ENCODE measurements at regions not wholly inside any gene's neighbourhood (a gene's known extent, or its start where the extent isn't known, plus 50 kb on each side); places are given as distances from the start of the nearest gene placed in this dataset.

DNA sequence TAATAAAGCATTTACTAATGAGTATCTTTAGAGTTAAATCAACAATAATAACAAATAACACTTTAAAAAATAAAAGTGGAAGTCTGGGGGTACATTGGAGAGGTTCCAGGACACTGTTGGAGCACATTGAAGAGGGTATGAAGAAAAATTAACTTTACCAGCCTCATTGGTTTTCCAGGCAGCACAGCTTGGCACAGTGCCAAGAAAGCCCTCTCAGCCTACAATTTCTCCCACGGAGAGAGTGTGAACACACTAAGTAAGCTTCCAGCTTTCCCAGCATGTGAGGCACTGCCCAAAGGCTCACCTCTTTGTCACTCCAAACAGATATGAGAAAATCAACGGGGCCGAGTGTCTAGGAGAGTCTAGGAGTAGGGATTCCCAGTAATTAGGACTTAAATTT lies 1912.8 kb upstream of the NUDT12 start:
- TF ChIP-seq, protein P1, sequence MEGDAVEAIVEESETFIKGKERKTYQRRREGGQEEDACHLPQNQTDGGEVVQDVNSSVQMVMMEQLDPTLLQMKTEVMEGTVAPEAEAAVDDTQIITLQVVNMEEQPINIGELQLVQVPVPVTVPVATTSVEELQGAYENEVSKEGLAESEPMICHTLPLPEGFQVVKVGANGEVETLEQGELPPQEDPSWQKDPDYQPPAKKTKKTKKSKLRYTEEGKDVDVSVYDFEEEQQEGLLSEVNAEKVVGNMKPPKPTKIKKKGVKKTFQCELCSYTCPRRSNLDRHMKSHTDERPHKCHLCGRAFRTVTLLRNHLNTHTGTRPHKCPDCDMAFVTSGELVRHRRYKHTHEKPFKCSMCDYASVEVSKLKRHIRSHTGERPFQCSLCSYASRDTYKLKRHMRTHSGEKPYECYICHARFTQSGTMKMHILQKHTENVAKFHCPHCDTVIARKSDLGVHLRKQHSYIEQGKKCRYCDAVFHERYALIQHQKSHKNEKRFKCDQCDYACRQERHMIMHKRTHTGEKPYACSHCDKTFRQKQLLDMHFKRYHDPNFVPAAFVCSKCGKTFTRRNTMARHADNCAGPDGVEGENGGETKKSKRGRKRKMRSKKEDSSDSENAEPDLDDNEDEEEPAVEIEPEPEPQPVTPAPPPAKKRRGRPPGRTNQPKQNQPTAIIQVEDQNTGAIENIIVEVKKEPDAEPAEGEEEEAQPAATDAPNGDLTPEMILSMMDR (IDR thresholded peaks at IDR 0.05 in 4 of 5, conservative IDR thresholded peaks at IDR 0.05 in 1 of 5) = no peak
- no peak for TF ChIP-seq POLR2A (IDR thresholded peaks at IDR 0.05)
- no peak for ATAC-seq

DNA sequence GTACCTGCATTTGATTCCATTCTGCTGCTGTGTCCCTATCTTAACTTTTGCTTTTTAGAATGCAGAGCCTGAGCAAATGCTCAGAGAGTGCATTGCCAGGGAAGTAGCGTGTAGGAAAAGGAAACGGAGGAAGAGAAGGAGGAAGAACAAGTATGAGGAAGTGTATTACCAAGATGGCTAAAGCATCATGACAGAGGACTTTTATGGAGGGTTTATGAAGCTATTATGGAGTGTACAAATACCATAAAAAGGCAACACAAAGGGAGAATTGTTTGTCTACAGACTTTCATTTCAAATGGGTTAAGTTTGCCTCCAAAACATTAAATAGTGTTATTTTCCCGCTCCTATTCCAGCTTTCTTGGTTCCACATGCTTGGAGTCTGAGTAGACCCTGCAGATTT lies 1899.8 kb upstream of the NUDT12 start:
- in situ Hi-C loops (cut with MboI; ENCODE audit: low sequenced_read_pairs in 4 of 4) (no loop called here), intact Hi-C loops (cut with DNase I; ENCODE audit: low total_unique reads) (no loop called here)
- Histone ChIP-seq H3K4me3 (no peak overlapping the region), H3K36me3 (no peaks in the 10 kb centered on the region), H3K27ac (no peak overlapping the region), H3K9me3 (no peaks in the 10 kb centered on the region), H3K27me3 (no peaks in the 10 kb centered on the region), H3K4me1 (no peaks in the 10 kb centered on the region)
- TF ChIP-seq, protein P1 (IDR thresholded peaks at IDR 0.05 in 4 of 5, conservative IDR thresholded peaks at IDR 0.05 in 1 of 5) = no peak
- no peak for TF ChIP-seq POLR2A (IDR thresholded peaks at IDR 0.05)
- DNase-seq (no peak), ATAC-seq (no peak)

More for the DNA sequence above, 1912.8 kb upstream of the NUDT12 start:
- no peak overlapping the region for H3K27ac ChIP-seq
- H3K4me3 ChIP-seq = no peak overlapping the region
- no peaks in the 10 kb centered on the region for H3K27me3 ChIP-seq
- no peak for DNase-seq
- no peaks in the 10 kb centered on the region for H3K9me3 ChIP-seq
- no peaks in the 10 kb centered on the region for H3K4me1 ChIP-seq
- intact Hi-C loops (cut with DNase I; ENCODE audit: low total_unique reads) = no loop called here
- no peaks in the 10 kb centered on the region for H3K36me3 ChIP-seq
- in situ Hi-C loops (cut with MboI; ENCODE audit: low sequenced_read_pairs in 4 of 4) = no loop called here

DNA sequence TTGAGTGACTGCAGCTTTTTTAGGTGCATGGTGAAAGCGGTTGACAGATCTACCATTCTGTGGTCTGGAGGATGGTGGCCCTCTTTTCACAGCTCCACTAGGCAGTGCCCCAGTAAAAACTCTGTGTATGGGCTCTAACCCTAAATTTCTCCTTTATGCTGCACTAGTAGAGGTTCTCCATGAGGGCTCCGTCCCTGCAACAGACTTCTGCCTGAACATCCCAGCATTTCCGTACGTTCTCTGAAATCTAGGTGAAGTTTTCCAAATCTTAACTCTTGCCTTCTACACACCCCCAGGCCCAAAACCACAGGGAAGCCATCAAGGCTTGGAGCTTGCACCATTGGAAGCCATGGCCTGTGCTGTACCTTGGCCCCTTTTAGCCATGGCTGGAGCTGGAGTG lies 1898.1 kb upstream of the NUDT12 start:
- Histone ChIP-seq H3K36me3 (no peaks in the 10 kb centered on the region), H3K9me3 (no peaks in the 10 kb centered on the region), H3K27ac (no peak overlapping the region), H3K27me3 (no peaks in the 10 kb centered on the region), H3K4me1 (no peaks in the 10 kb centered on the region), H3K4me3 (no peak overlapping the region)
- ATAC-seq (no peak), DNase-seq (no peak)
- in situ Hi-C loops (cut with MboI; ENCODE audit: low sequenced_read_pairs in 4 of 4) = no loop called here
- TF ChIP-seq, protein P1 (IDR thresholded peaks at IDR 0.05 in 4 of 5, conservative IDR thresholded peaks at IDR 0.05 in 1 of 5) = no peak
- no peak for TF ChIP-seq POLR2A (IDR thresholded peaks at IDR 0.05)
- intact Hi-C loops (cut with DNase I; ENCODE audit: low total_unique reads) = no loop called here

DNA sequence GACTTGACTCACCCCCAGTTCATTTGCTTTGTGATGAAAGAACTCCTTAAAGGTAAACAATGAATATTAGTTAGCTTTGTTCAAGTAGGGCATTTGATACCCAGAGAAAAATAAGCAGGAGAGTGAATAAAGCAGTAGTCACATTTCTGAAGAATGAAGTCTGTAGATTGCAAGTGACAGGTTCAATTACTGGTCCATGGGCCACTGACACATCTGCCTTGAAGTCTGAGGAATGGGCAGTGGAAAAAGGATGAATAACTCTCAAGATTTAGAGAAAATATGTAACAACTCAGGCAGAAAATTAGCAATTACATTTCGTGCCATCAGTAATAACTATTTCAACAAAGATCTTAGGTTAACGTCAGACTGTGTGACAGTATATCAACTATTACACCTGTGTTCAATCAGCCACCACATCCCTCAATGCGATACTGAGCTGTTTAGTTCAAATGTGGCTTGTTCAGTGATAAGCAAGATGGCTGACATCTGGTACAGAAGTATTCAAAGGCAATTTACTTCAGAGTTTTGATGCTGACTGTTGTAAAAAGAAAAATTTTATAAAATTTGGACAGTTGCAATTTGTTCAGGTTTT lies 1890.7 kb upstream of the NUDT12 start:
- Histone ChIP-seq H3K27me3 (no peaks in the 10 kb centered on the region), H3K36me3 (no peaks in the 10 kb centered on the region), H3K9me3 (no peaks in the 10 kb centered on the region), H3K27ac (no peak overlapping the region), H3K4me1 (no peaks in the 10 kb centered on the region), H3K4me3 (no peak overlapping the region)
- DNase-seq (no peak), ATAC-seq (no peak)
- no peak for TF ChIP-seq POLR2A (IDR thresholded peaks at IDR 0.05)
- TF ChIP-seq, protein P1 (IDR thresholded peaks at IDR 0.05 in 4 of 5, conservative IDR thresholded peaks at IDR 0.05 in 1 of 5) = no peak
- intact Hi-C loops (cut with DNase I; ENCODE audit: low total_unique reads) = no loop called here
- in situ Hi-C loops (cut with MboI; ENCODE audit: low sequenced_read_pairs in 4 of 4) = no loop called here

DNA sequence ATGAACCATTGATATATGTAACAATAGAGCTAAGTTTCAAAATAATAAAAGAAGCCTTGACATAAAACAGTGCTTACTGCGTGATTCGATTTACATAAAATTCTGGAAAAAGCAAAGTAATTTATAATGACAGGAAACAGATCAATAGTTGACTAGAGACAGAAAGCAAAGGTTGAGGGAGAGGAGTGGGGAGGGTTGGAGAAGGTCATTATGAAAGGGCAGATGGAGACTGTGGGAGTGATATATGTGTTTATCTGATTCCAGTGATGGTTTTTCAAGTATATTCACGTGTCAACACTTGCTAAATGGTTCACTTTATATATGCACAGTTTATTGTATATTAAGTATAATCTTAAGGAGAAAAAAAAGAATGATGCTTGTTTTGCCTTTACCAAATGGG lies 1885.7 kb upstream of the NUDT12 start:
- intact Hi-C loops (cut with DNase I; ENCODE audit: low total_unique reads) = no loop called here
- no peak overlapping the region for H3K27ac ChIP-seq
- TF ChIP-seq, protein P1 (IDR thresholded peaks at IDR 0.05 in 4 of 5, conservative IDR thresholded peaks at IDR 0.05 in 1 of 5) = no peak
- TF ChIP-seq POLR2A (IDR thresholded peaks at IDR 0.05) = no peak

More for the DNA sequence above, 1885.7 kb upstream of the NUDT12 start:
- H3K27me3 ChIP-seq = no peaks in the 10 kb centered on the region
- in situ Hi-C loops (cut with MboI; ENCODE audit: low sequenced_read_pairs in 4 of 4) = no loop called here
- H3K4me3 ChIP-seq = no peak overlapping the region
- no peaks in the 10 kb centered on the region for H3K4me1 ChIP-seq
- no peak for ATAC-seq
- no peaks in the 10 kb centered on the region for H3K36me3 ChIP-seq
- H3K9me3 ChIP-seq = no peaks in the 10 kb centered on the region
- DNase-seq = no peak
